ENCODE measurements at regions not wholly inside any gene's neighbourhood (a gene's known extent, or its start where the extent isn't known, plus 50 kb on each side); places are given as distances from the start of the nearest gene placed in this dataset.

- Histone ChIP-seq H3K4me1 (no peaks in the 10 kb centered on the region), H3K9me3 (no peaks in the 10 kb centered on the region), H3K4me2 (no peak overlapping the region), H3K4me3 (no peak overlapping the region), H3K27ac (no peak overlapping the region)
- ChIA-PET CTCF (no interaction called here), POLR2A (no interaction called here)
- peak; percentile 0 to 21 for DNase-seq (ENCODE audit: low read depth in 1 of 2, low spot score in 1 of 2)
- no peak for FAIRE-seq
- TF ChIP-seq FOSL2 (IDR thresholded peaks at IDR 0.05) (no peak), FOSL2 (CRISPR knock-in tag; IDR thresholded peaks at IDR 0.05) (peak; percentile 37; the same call in 1 of the 2 replicates), HMGXB4 (CRISPR knock-in tag; IDR thresholded peaks at IDR 0.05; ENCODE audit: borderline replicate concordance) (no peak)
- peak in 1 of 2 experiments; percentile 78; a peak in 3 of 6 replicates for ATAC-seq
Measured at GRCh38 chr4:160510928-160511327, 1408.0 kb downstream of the RAPGEF2 start.

GRCh38 chr4:160514126-160514525 lies 1411.2 kb downstream of the RAPGEF2 start:
- Histone ChIP-seq H3K4me1 (no peaks in the 10 kb centered on the region), H3K27ac (no peak overlapping the region), H3K4me2 (no peak overlapping the region), H3K9me3 (0 out of 3 replicates have a peak, but pooled peaks cover 2% of the 10 kb centered on the region), H3K4me3 (no peak overlapping the region)
- 48% methylated on average over 3 of the region's 3 CpGs for WGBS (ENCODE audit: missing lambda C conversion rate)
- no peak for TF ChIP-seq CHD4 (IDR thresholded peaks at IDR 0.05; ENCODE audit: borderline replicate concordance)
- no peak for TF ChIP-seq MAX (IDR thresholded peaks at IDR 0.05)
- no peak for TF ChIP-seq CEBPB (IDR thresholded peaks at IDR 0.05)
- TF ChIP-seq CHD2 (IDR thresholded peaks at IDR 0.05; ENCODE audit: low read length, partially characterized antibody), result no peak
- ChIA-PET POLR2A (no interaction called here), CTCF (no interaction called here)
- DNase-seq (ENCODE audit: low read depth in 1 of 2, low spot score in 1 of 2) (no peak), FAIRE-seq (no peak), ATAC-seq (no peak)

GRCh38 chr4:160523231-160523630 lies 1420.4 kb downstream of the RAPGEF2 start:
- DNase-seq (ENCODE audit: low read depth in 1 of 2, low spot score in 1 of 2) (peak in 1 of 2 experiments; percentile 30), FAIRE-seq (no peak), ATAC-seq (no peak)
- Histone ChIP-seq H3K4me2 (peak overlapping the region; percentile 55), H3K27ac (no peak overlapping the region), H3K4me3 (no peak overlapping the region), H3K4me1 (peaks cover 11% of the 10 kb centered on the region; the same call in 2 of the 3 replicates), H3K9me3 (0 out of 3 replicates have a peak, but pooled peaks cover 2% of the 10 kb centered on the region)
- peak in 1 of 2 experiments; percentile 45; a peak in 1 of 4 replicates for TF ChIP-seq CEBPB (IDR thresholded peaks at IDR 0.05)
- TF ChIP-seq HES2 (IDR thresholded peaks at IDR 0.05), result no peak
- CTCF ChIA-PET, result no interaction called here
- POLR2A ChIA-PET, result no interaction called here
- 0% methylated on average over 1 of the region's 1 CpG for WGBS (ENCODE audit: missing lambda C conversion rate)

- POLR2A ChIA-PET, result no interaction called here
- ATAC-seq (no peak), FAIRE-seq (no peak), DNase-seq (ENCODE audit: low read depth in 1 of 2, low spot score in 1 of 2) (no peak)
- Histone ChIP-seq H3K4me1 (no peaks in the 10 kb centered on the region), H3K4me2 (no peak overlapping the region), H3K9me3 (no peaks in the 10 kb centered on the region), H3K27ac (no peak overlapping the region), H3K4me3 (no peak overlapping the region)
- CTCF ChIA-PET, result no interaction called here
- TF ChIP-seq CHD2 (IDR thresholded peaks at IDR 0.05; ENCODE audit: low read length, partially characterized antibody), result no peak
- TF ChIP-seq JUNB (IDR thresholded peaks at IDR 0.05), result no peak
- TF ChIP-seq JUN (IDR thresholded peaks at IDR 0.05), result no peak
- TF ChIP-seq HEYL (CRISPR knock-in tag; IDR thresholded peaks at IDR 0.05), result no peak
- TF ChIP-seq GATA3 (IDR thresholded peaks at IDR 0.05; ENCODE audit: borderline replicate concordance), result no peak
- TF ChIP-seq HOXB5 (CRISPR knock-in tag; IDR thresholded peaks at IDR 0.05), result no peak
- TF ChIP-seq ZSCAN20 (CRISPR knock-in tag; IDR thresholded peaks at IDR 0.05), result no peak
- no peak for TF ChIP-seq NFE2L2 (conservative IDR thresholded peaks at IDR 0.05; ENCODE audit: low read length)
- no peak for TF ChIP-seq POLR2AphosphoS2 (conservative IDR thresholded peaks at IDR 0.05; ENCODE audit: low read length)
- TF ChIP-seq USF2 (IDR thresholded peaks at IDR 0.05), result no peak
- TF ChIP-seq MAZ (IDR thresholded peaks at IDR 0.05; ENCODE audit: borderline replicate concordance, low read depth, low read length), result no peak
- TF ChIP-seq EHF (CRISPR knock-in tag; IDR thresholded peaks at IDR 0.05), result no peak
- WGBS (ENCODE audit: missing lambda C conversion rate), result 57% methylated on average over 5 of the region's 5 CpGs
Measured at GRCh38 chr4:160537681-160538080, 1434.8 kb downstream of the RAPGEF2 start.
